ENCODE measurements at regions not wholly inside any gene's neighbourhood (a gene's known extent, or its start where the extent isn't known, plus 50 kb on each side); places are given as distances from the start of the nearest gene placed in this dataset.

- Histone ChIP-seq H3K36me3 (no peaks in the 10 kb centered on the region), H3K27ac (no peak overlapping the region), H3K4me1 (no peaks in the 10 kb centered on the region), H3K9me3 (no peaks in the 10 kb centered on the region), H3K4me3 (no peak overlapping the region), H3K27me3 (peaks cover 0 to 22% (median 4%) of the 10 kb centered on the region in 9 donors)
- TF ChIP-seq POLR2A (IDR thresholded peaks at IDR 0.05) (no peak), CTCF (IDR thresholded peaks at IDR 0.05) (no peak)
- no peak for DNase-seq
- intact Hi-C loops (cut with DNase I), result loop anchor here in 1 of 10 donors (5.0 kb wide), 1 partner anchor 203 kb away; no protein-coding TSS in a partner anchor
- ATAC-seq, result no peak
- 47 to 53% (median 50%) methylated on average over 9 of the region's 9 CpGs for WGBS, 4 donors
Observed at GRCh38 chr14:95765051-95765450, 51.1 kb upstream of the TCL1A start.

GRCh38 chr14:95763875-95764274 lies 50.0 kb upstream of the TCL1A start:
- no peak for ATAC-seq
- TF ChIP-seq POLR2A (IDR thresholded peaks at IDR 0.05) (no peak), CTCF (IDR thresholded peaks at IDR 0.05) (no peak)
- no peaks in the 10 kb centered on the region for H3K9me3 ChIP-seq
- 91 to 93% (median 91%) methylated on average over 3 of the region's 3 CpGs for WGBS, 4 donors
- intact Hi-C loops (cut with DNase I), result no loop called here
- no peaks in the 10 kb centered on the region for H3K4me1 ChIP-seq
- H3K4me3 ChIP-seq, result no peak overlapping the region
- no peak for DNase-seq
- H3K27ac ChIP-seq, result no peak overlapping the region
- peaks cover 0 to 34% (median 6%) of the 10 kb centered on the region in 9 donors for H3K27me3 ChIP-seq
- no peaks in the 10 kb centered on the region for H3K36me3 ChIP-seq
